ENCODE measurements at regions not wholly inside any gene's neighbourhood (a gene's known extent, or its start where the extent isn't known, plus 50 kb on each side); places are given as distances from the start of the nearest gene placed in this dataset.

GRCh38 chr16:50915120-50915519 is 173.2 kb downstream of the CYLD start:
- TF ChIP-seq, protein P1, sequence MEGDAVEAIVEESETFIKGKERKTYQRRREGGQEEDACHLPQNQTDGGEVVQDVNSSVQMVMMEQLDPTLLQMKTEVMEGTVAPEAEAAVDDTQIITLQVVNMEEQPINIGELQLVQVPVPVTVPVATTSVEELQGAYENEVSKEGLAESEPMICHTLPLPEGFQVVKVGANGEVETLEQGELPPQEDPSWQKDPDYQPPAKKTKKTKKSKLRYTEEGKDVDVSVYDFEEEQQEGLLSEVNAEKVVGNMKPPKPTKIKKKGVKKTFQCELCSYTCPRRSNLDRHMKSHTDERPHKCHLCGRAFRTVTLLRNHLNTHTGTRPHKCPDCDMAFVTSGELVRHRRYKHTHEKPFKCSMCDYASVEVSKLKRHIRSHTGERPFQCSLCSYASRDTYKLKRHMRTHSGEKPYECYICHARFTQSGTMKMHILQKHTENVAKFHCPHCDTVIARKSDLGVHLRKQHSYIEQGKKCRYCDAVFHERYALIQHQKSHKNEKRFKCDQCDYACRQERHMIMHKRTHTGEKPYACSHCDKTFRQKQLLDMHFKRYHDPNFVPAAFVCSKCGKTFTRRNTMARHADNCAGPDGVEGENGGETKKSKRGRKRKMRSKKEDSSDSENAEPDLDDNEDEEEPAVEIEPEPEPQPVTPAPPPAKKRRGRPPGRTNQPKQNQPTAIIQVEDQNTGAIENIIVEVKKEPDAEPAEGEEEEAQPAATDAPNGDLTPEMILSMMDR (IDR thresholded peaks at IDR 0.05) = no peak
- TF ChIP-seq, protein P2, sequence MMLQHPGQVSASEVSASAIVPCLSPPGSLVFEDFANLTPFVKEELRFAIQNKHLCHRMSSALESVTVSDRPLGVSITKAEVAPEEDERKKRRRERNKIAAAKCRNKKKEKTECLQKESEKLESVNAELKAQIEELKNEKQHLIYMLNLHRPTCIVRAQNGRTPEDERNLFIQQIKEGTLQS (CRISPR knock-in tag; conservative IDR thresholded peaks at IDR 0.05) = no peak
- TF ChIP-seq PREB (CRISPR knock-in tag; IDR thresholded peaks at IDR 0.05; ENCODE audit: borderline replicate concordance) = no peak
- TF ChIP-seq ZNF317 (CRISPR knock-in tag; IDR thresholded peaks at IDR 0.05; ENCODE audit: borderline replicate concordance, low read depth) = no peak

Data from WTC11 (cell line).